ENCODE measurements at regions not wholly inside any gene's neighbourhood (a gene's known extent, or its start where the extent isn't known, plus 50 kb on each side); places are given as distances from the start of the nearest gene placed in this dataset.

DNA sequence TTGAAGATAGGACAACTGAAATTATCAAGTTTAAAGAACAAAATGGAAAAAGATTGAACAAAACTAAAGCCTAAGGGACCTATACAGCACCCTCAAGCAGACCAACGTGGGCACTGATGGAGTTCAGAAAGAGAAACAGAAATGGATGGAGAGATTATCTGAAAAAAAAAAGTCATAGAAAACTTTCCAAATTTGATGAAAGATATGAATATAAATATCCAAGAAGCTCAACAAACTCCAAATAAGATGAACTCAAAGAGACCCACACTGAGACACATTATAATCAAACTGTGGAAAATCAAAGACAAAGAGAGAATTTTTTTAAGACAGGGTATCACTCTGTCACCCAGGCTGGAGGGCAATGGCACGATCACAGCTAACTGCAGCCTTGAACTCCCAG lies 128.6 kb upstream of the PUM3 start:
- Histone ChIP-seq H2AFZ (ENCODE audit: low read depth, low read length) (no peak overlapping the region), H3K4me2 (ENCODE audit: insufficient read depth, low read length) (no peak overlapping the region), H3K9me1 (ENCODE audit: control insufficient read depth, insufficient read depth, low read length) (no peaks in the 10 kb centered on the region), H4K20me1 (replicated peaks; ENCODE audit: control insufficient read depth, insufficient read depth, low read length) (no peaks in the 10 kb centered on the region), H3K9me3 (replicated peaks; ENCODE audit: control insufficient read depth, insufficient read depth, low read depth, low read length) (no peaks in the 10 kb centered on the region), H3K4me1 (replicated peaks in 1 of 2; ENCODE audit: control insufficient read depth in 2 of 2, insufficient read depth in 2 of 2, low read length in 2 of 2) (no peaks in the 10 kb centered on the region), H3K79me2 (ENCODE audit: control insufficient read depth, insufficient read depth, low read length) (no peaks in the 10 kb centered on the region), H3K27me3 (ENCODE audit: control insufficient read depth in 2 of 2, insufficient read depth in 2 of 2, low read length in 2 of 2) (no peaks in the 10 kb centered on the region), H3K4me3 (no peak overlapping the region), H3K36me3 (ENCODE audit: control insufficient read depth, insufficient read depth, low read length) (no peaks in the 10 kb centered on the region), H3K9ac (ENCODE audit: insufficient read depth in 1 of 2, low read depth in 2 of 2, low read length in 2 of 2) (no peak overlapping the region), H3K27ac (ENCODE audit: extremely low read depth, low read depth, low read length) (no peak overlapping the region)
- ChIA-PET CTCF (ENCODE audit: low intra/inter-chr PET ratio) (no interaction called here), POLR2A (no interaction called here)
- intact Hi-C loops (cut with micrococcal nuclease) (no loop called here), in situ Hi-C loops (cut with MboI) (no loop called here)
- TF ChIP-seq, protein P1, sequence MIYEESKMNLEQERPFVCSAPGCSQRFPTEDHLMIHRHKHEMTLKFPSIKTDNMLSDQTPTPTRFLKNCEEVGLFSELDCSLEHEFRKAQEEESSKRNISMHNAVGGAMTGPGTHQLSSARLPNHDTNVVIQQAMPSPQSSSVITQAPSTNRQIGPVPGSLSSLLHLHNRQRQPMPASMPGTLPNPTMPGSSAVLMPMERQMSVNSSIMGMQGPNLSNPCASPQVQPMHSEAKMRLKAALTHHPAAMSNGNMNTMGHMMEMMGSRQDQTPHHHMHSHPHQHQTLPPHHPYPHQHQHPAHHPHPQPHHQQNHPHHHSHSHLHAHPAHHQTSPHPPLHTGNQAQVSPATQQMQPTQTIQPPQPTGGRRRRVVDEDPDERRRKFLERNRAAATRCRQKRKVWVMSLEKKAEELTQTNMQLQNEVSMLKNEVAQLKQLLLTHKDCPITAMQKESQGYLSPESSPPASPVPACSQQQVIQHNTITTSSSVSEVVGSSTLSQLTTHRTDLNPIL (CRISPR knock-in tag; IDR thresholded peaks at IDR 0.05) = no peak
- no peak for TF ChIP-seq SLC30A9 (CRISPR knock-in tag; IDR thresholded peaks at IDR 0.05)
- TF ChIP-seq MEF2D (tag; conservative IDR thresholded peaks at IDR 0.05; ENCODE audit: low read depth) = no peak
- no peak for FAIRE-seq
- no TSS peak for BruUV-seq (replicated peaks)
- DNase-seq (ENCODE audit: extremely low read depth in 1 of 4, low spot score in 3 of 4) = no peak
- 0% methylated on average over 2 of the region's 2 CpGs for WGBS (ENCODE audit: insufficient coverage, low coverage, missing lambda C conversion rate)
- ATAC-seq = no peak

DNA sequence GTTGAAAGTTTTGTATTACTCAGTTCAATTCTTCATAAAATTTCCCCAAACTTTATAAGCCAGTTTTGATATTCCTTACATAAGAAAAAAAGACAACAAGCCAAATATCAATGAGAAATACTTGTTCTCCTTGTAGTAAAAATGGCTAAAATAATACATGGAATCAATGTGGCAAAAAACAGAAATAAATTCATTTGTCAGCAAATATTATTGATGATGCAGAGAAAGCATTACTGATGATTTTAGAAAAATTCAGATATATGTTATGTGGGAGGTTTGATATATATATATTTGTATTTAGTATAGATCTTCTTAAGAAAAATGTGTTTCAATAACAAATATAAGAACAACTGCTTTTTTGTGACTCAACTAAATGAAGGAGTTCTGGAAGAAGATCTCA lies 127.0 kb upstream of the PUM3 start:
- TF ChIP-seq ZNF316 (IDR thresholded peaks at IDR 0.05) (peak; percentile 69), C11orf30 (IDR thresholded peaks at IDR 0.05; ENCODE audit: low read depth) (peak; percentile 29; the same call in 1 of the 2 replicates), MAFF (IDR thresholded peaks at IDR 0.05; ENCODE audit: low read length) (peak; percentile 28; the same call in 1 of the 2 replicates), CXXC5 (CRISPR knock-in tag; IDR thresholded peaks at IDR 0.05) (no peak)
- FAIRE-seq = no peak
- Histone ChIP-seq H3K4me2 (ENCODE audit: insufficient read depth, low read length) (no peak overlapping the region), H3K27me3 (ENCODE audit: control insufficient read depth in 2 of 2, insufficient read depth in 2 of 2, low read length in 2 of 2) (no peaks in the 10 kb centered on the region), H3K9me1 (ENCODE audit: control insufficient read depth, insufficient read depth, low read length) (no peaks in the 10 kb centered on the region), H2AFZ (ENCODE audit: low read depth, low read length) (no peak overlapping the region), H3K4me3 (no peak overlapping the region), H3K9me3 (replicated peaks; ENCODE audit: control insufficient read depth, insufficient read depth, low read depth, low read length) (no peaks in the 10 kb centered on the region), H3K36me3 (ENCODE audit: control insufficient read depth, insufficient read depth, low read length) (no peaks in the 10 kb centered on the region), H3K9ac (ENCODE audit: insufficient read depth in 1 of 2, low read depth in 2 of 2, low read length in 2 of 2) (no peak overlapping the region), H3K27ac (ENCODE audit: extremely low read depth, low read depth, low read length) (no peak overlapping the region), H3K4me1 (replicated peaks in 1 of 2; ENCODE audit: control insufficient read depth in 2 of 2, insufficient read depth in 2 of 2, low read length in 2 of 2) (no peaks in the 10 kb centered on the region), H4K20me1 (replicated peaks; ENCODE audit: control insufficient read depth, insufficient read depth, low read length) (no peaks in the 10 kb centered on the region), H3K79me2 (ENCODE audit: control insufficient read depth, insufficient read depth, low read length) (no peaks in the 10 kb centered on the region)
- CTCF ChIA-PET (ENCODE audit: low intra/inter-chr PET ratio) = no interaction called here
- BruUV-seq (replicated peaks) = no TSS peak
- POLR2A ChIA-PET = no interaction called here
- no peak for ATAC-seq
- in situ Hi-C loops (cut with MboI) = no loop called here
- no peak for DNase-seq (ENCODE audit: extremely low read depth in 1 of 4, low spot score in 3 of 4)
- intact Hi-C loops (cut with micrococcal nuclease) = no loop called here

Data from K562 (cell line).